ENCODE measurements at regions not wholly inside any gene's neighbourhood (a gene's known extent, or its start where the extent isn't known, plus 50 kb on each side); places are given as distances from the start of the nearest gene placed in this dataset.
"Not testable (repeated sequence)": the region's sequence is repeated elsewhere in the genome, so short reads cannot be mapped to it uniquely, and the experiment has no call there.

- not testable (repeated sequence) for H3K4me1 Mint-ChIP-seq; H3K36me3 Mint-ChIP-seq; DNase-seq (ENCODE audit: low spot score in 2 of 2, unreplicated experiment in 2 of 2); H3K27ac Mint-ChIP-seq; H3K4me3 Mint-ChIP-seq; H3K27me3 Mint-ChIP-seq (ENCODE audit: low read depth)
- peaks cover 36% of the 10 kb centered on the region for H3K9me3 Mint-ChIP-seq
These were observed 345.9 kb downstream of the TUBA3C start for GRCh38 chr13:18835754-18836153.

GRCh38 chr13:18824678-18825077 lies 356.9 kb downstream of the TUBA3C start:
- H3K9me3 Mint-ChIP-seq, result peaks cover 46% of the 10 kb centered on the region
- H3K4me1 Mint-ChIP-seq; H3K27ac Mint-ChIP-seq; DNase-seq (ENCODE audit: low spot score in 2 of 2, unreplicated experiment in 2 of 2); H3K27me3 Mint-ChIP-seq (ENCODE audit: low read depth); H3K36me3 Mint-ChIP-seq; H3K4me3 Mint-ChIP-seq: not testable (repeated sequence)

DNA sequence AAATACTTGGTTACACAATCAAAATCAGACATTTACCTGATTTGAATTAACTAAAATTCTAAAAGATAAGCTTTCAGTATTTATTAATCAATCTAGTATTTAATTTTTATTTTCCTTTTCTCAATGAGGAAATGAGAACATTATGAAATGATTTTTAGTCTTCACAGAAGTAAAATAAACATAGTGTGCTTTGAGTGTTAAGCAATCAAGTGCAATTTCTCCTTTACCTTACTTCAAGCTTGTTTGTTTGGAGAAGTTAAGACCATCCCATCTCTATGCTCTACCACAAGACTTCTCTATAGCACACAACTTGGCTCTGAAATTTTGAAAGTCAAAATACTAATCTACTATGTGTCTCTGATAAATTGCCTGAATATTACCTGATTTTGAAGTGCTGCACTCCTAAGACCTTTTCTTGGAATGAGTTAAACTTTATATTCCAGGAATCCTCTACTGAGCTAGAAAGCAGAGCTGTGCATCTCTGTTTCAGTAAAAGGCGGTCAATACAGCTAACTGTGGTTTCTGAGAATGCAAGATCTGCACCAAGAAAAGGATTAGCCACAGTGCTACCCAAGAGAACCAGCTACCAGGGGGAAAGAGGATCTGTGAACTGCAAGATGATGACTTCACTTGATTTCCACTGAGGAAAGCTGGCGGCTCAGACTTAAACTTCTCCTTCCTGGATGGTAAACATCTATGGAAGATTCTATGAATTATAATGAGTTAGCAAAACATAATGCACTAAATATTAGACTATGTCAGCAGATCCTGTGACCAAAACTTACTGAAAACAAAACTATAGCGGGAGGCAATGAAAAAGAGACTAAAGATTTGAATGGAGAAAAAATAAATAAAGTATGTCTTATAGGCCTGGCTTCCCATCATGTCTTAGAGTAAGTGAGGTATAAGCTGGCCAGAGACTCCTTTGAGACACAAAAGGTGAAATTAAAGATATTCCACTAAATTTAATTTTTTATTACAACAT lies 358.7 kb downstream of the TUBA3C start:
- H3K27me3 Mint-ChIP-seq (ENCODE audit: low read depth); DNase-seq (ENCODE audit: low spot score in 2 of 2, unreplicated experiment in 2 of 2); H3K4me1 Mint-ChIP-seq; H3K27ac Mint-ChIP-seq; H3K36me3 Mint-ChIP-seq; H3K4me3 Mint-ChIP-seq: not testable (repeated sequence)
- H3K9me3 Mint-ChIP-seq, result peaks cover 53% of the 10 kb centered on the region

- not testable (repeated sequence) for H3K4me3 Mint-ChIP-seq; H3K27me3 Mint-ChIP-seq (ENCODE audit: low read depth); H3K36me3 Mint-ChIP-seq; DNase-seq (ENCODE audit: low spot score in 2 of 2, unreplicated experiment in 2 of 2); H3K27ac Mint-ChIP-seq; H3K4me1 Mint-ChIP-seq
- peaks cover 59% of the 10 kb centered on the region for H3K9me3 Mint-ChIP-seq
These were observed 407.6 kb downstream of the TUBA3C start for GRCh38 chr13:18773988-18774387.

DNA sequence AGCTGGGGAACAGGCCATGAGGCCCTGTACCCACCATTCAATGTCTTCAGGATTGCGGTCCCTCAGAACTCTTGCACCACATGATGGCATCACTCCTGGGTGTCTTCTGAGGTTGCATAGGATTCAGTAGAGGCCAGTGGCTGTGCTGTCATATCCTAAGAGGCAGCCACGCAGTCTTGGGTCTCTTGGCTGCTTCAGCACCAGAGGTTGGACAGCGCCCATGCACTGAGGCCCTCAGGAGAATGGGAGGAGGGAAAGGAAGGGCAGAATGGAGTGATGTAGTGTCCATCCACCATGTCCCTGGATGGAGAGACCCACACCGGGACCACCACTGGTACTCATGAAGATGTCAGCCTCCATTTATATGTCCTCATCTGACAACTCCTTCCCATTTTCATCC lies 439.9 kb downstream of the TUBA3C start:
- not testable (repeated sequence) for H3K27ac Mint-ChIP-seq; H3K4me1 Mint-ChIP-seq; DNase-seq (ENCODE audit: low spot score in 2 of 2, unreplicated experiment in 2 of 2); H3K36me3 Mint-ChIP-seq; H3K4me3 Mint-ChIP-seq; H3K27me3 Mint-ChIP-seq (ENCODE audit: low read depth)
- peaks cover 40% of the 10 kb centered on the region for H3K9me3 Mint-ChIP-seq

GRCh38 chr13:18739310-18739709 lies 442.3 kb downstream of the TUBA3C start:
- DNase-seq (ENCODE audit: low spot score in 2 of 2, unreplicated experiment in 2 of 2), result no peak
- Mint-ChIP-seq H3K27ac (no peak overlapping the region), H3K9me3 (peaks cover 40% of the 10 kb centered on the region), H3K27me3 (ENCODE audit: low read depth) (no peaks in the 10 kb centered on the region), H3K4me3 (no peak overlapping the region), H3K4me1 (no peaks in the 10 kb centered on the region), H3K36me3 (no peaks in the 10 kb centered on the region)
- no peak for TF ChIP-seq CTCF (IDR thresholded peaks at IDR 0.05; ENCODE audit: unreplicated experiment)

DNA sequence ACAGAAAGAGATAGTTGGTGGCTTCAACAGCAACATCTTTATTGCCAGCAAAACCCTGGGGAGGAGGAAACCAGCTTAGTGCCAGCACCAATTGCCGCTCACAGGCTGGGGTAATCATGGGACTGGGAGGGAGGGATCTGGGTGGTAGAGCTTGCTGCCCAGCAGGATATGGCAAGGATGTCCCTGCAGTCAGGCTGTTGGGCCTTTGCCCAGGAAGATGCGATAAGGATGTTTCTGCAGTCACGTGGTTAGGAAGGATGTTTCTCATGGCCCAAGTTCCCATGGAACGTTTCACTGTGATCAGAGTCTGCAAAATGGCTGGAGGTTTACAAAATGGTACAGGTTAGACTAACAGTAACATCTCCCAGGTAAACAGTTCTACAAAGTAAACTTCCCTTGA lies 443.5 kb downstream of the TUBA3C start:
- not testable (repeated sequence) for H3K36me3 Mint-ChIP-seq; H3K27me3 Mint-ChIP-seq (ENCODE audit: low read depth); H3K4me3 Mint-ChIP-seq; H3K4me1 Mint-ChIP-seq; H3K27ac Mint-ChIP-seq; DNase-seq (ENCODE audit: low spot score in 2 of 2, unreplicated experiment in 2 of 2)
- H3K9me3 Mint-ChIP-seq, result peaks cover 50% of the 10 kb centered on the region

GRCh38 chr13:18727138-18727537 lies 454.5 kb downstream of the TUBA3C start:
- H3K4me1 Mint-ChIP-seq; H3K36me3 Mint-ChIP-seq; DNase-seq (ENCODE audit: low spot score in 2 of 2, unreplicated experiment in 2 of 2); H3K27ac Mint-ChIP-seq; H3K4me3 Mint-ChIP-seq; H3K27me3 Mint-ChIP-seq (ENCODE audit: low read depth): not testable (repeated sequence)
- peaks cover 37% of the 10 kb centered on the region for H3K9me3 Mint-ChIP-seq

GRCh38 chr13:18726524-18726923 lies 455.1 kb downstream of the TUBA3C start:
- H3K27me3 Mint-ChIP-seq (ENCODE audit: low read depth); H3K27ac Mint-ChIP-seq; H3K4me3 Mint-ChIP-seq; DNase-seq (ENCODE audit: low spot score in 2 of 2, unreplicated experiment in 2 of 2); H3K4me1 Mint-ChIP-seq; H3K36me3 Mint-ChIP-seq: not testable (repeated sequence)
- peaks cover 41% of the 10 kb centered on the region for H3K9me3 Mint-ChIP-seq

GRCh38 chr13:18725242-18725822 lies 456.3 kb downstream of the TUBA3C start:
- H3K9me3 Mint-ChIP-seq, result peaks cover 46% of the 10 kb centered on the region
- not testable (repeated sequence) for H3K27ac Mint-ChIP-seq; H3K36me3 Mint-ChIP-seq; DNase-seq (ENCODE audit: low spot score in 2 of 2, unreplicated experiment in 2 of 2); H3K4me1 Mint-ChIP-seq; H3K4me3 Mint-ChIP-seq; H3K27me3 Mint-ChIP-seq (ENCODE audit: low read depth)

Measured in mesothelial cell of epicardium (in vitro differentiated cells).